ENCODE measurements at regions not wholly inside any gene's neighbourhood (a gene's known extent, or its start where the extent isn't known, plus 50 kb on each side); places are given as distances from the start of the nearest gene placed in this dataset.
A peak's percentile ranks its signal among the peaks of the same experiment; 100 is the strongest.

GRCh38 chr7:113294750-113295149 is 176.4 kb upstream of the SMIM30 start:
- H3K4me3 ChIP-seq: no peak overlapping the region
- H3K27ac ChIP-seq: no peak overlapping the region
- no peaks in the 10 kb centered on the region for H3K36me3 ChIP-seq
- TF ChIP-seq CTCF (IDR thresholded peaks at IDR 0.05): no peak
- H3K9me3 ChIP-seq: no peaks in the 10 kb centered on the region
- no peak for DNase-seq (ENCODE audit: low spot score)
- H3K27me3 ChIP-seq: no peaks in the 10 kb centered on the region
- no peaks in the 10 kb centered on the region for H3K4me1 ChIP-seq

- DNase-seq (ENCODE audit: low spot score): no peak
- Histone ChIP-seq H3K36me3 (no peaks in the 10 kb centered on the region), H3K27ac (no peak overlapping the region), H3K4me3 (no peak overlapping the region), H3K27me3 (no peaks in the 10 kb centered on the region), H3K4me1 (no peaks in the 10 kb centered on the region), H3K9me3 (no peaks in the 10 kb centered on the region)
- no peak for TF ChIP-seq CTCF (IDR thresholded peaks at IDR 0.05)
These were observed 173.8 kb upstream of the SMIM30 start for GRCh38 chr7:113292105-113292504.

GRCh38 chr7:113291058-113291457 is 172.7 kb upstream of the SMIM30 start:
- TF ChIP-seq CTCF (IDR thresholded peaks at IDR 0.05): no peak
- DNase-seq (ENCODE audit: low spot score): no peak
- Histone ChIP-seq H3K36me3 (no peaks in the 10 kb centered on the region), H3K27me3 (no peaks in the 10 kb centered on the region), H3K27ac (no peak overlapping the region), H3K4me3 (no peak overlapping the region), H3K4me1 (no peaks in the 10 kb centered on the region), H3K9me3 (no peaks in the 10 kb centered on the region)

- no peaks in the 10 kb centered on the region for H3K9me3 ChIP-seq
- no peak for DNase-seq (ENCODE audit: low spot score)
- no peak overlapping the region for H3K27ac ChIP-seq
- H3K4me3 ChIP-seq: no peak overlapping the region
- H3K27me3 ChIP-seq: no peaks in the 10 kb centered on the region
- no peaks in the 10 kb centered on the region for H3K36me3 ChIP-seq
- peak in 1 of 2 donors; percentile 56 for TF ChIP-seq CTCF (IDR thresholded peaks at IDR 0.05)
- H3K4me1 ChIP-seq: no peaks in the 10 kb centered on the region
These were observed 170.9 kb upstream of the SMIM30 start for GRCh38 chr7:113289140-113289740.

GRCh38 chr7:113285411-113285810 is 167.1 kb upstream of the SMIM30 start:
- Histone ChIP-seq H3K4me1 (no peaks in the 10 kb centered on the region), H3K27ac (no peak overlapping the region), H3K4me3 (no peak overlapping the region), H3K9me3 (no peaks in the 10 kb centered on the region), H3K36me3 (no peaks in the 10 kb centered on the region), H3K27me3 (no peaks in the 10 kb centered on the region)
- TF ChIP-seq CTCF (IDR thresholded peaks at IDR 0.05): no peak
- no peak for DNase-seq (ENCODE audit: low spot score)

DNA sequence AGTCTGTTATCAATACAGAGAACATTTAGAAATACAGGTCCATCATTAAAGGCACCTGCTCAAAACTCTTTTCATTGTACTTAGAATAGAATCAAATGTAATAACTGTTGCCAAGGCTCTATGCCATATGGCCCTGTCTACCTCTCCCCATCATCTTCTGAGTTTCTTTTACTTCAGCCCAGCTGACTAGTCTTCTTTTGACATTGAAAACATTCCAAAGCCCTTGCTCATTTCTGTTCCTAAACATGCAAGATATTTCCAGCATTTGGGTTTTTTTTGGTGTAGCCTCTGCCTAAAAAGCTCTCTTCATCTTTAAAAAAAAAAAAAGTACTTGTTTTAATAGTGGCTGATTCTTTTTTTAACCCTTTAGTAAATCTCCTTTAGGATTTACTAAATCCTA is 165.5 kb upstream of the SMIM30 start:
- no peaks in the 10 kb centered on the region for H3K9me3 ChIP-seq
- no peaks in the 10 kb centered on the region for H3K4me1 ChIP-seq
- H3K27me3 ChIP-seq: no peaks in the 10 kb centered on the region
- no peaks in the 10 kb centered on the region for H3K36me3 ChIP-seq
- H3K4me3 ChIP-seq: no peak overlapping the region
- TF ChIP-seq CTCF (IDR thresholded peaks at IDR 0.05): no peak
- H3K27ac ChIP-seq: no peak overlapping the region
- no peak for DNase-seq (ENCODE audit: low spot score)

Data from right atrium auricular region (tissue), 2 donors.